Caco-2 (cell line): ENCODE measurements at regions not wholly inside any gene's neighbourhood (a gene's known extent, or its start where the extent isn't known, plus 50 kb on each side); places are given as distances from the start of the nearest gene placed in this dataset.

Experiments
- BruUV-seq: library from RNA; stranded (reverse); fragments of 400-500 nt; replicated peaks from 2 replicates; lab custom pipeline; 2021; lab: Mats Ljungman, UMichigan
- CTCF ChIA-PET: fragments of 300-600 bp; sonication (Branson Sonifier 250); formaldehyde crosslinking; loops from one replicate; lab custom pipeline; 2022; ENCODE audit warnings: antibody characterized with exemption; lab: Charles Lee
- POLR2A ChIA-PET: fragments of 300-600 bp; sonication (Branson Sonifier 250); formaldehyde crosslinking; loops from one replicate; lab custom pipeline; 2022; ENCODE audit warnings: antibody characterized with exemption; lab: Charles Lee
- DNase-seq, 2 experiments: peaks; one replicate each; pipeline versions ENCODE4 v3.0.0 to v3.0.0-alpha.2; 2020 to 2022
- H3K27me3 ChIP-seq: replicated peaks from 2 replicates; pipeline ENCODE4 v1.6.0; 2011; ENCODE audit warnings: low read length; ENCODE audit not compliant: control insufficient read depth, insufficient read depth
- H3K36me3 ChIP-seq: 2 replicates; pipeline ENCODE4 v1.5.1; 2011; ENCODE audit warnings: low read length; ENCODE audit not compliant: control insufficient read depth, insufficient read depth
- H3K4me1 ChIP-seq: fragments of 250-450 bp; sonication (Bioruptor Pico); 2 replicates; pipeline ENCODE4 v1.5.1; 2020; ENCODE audit warnings: mild to moderate bottlenecking
- H3K4me3 ChIP-seq: 2 replicates; pipeline ENCODE4 v1.5.1; 2011; ENCODE audit warnings: low read depth, mild to moderate bottlenecking, control low read depth, low read length
- H3K9me3 ChIP-seq: fragments of 250-450 bp; sonication (Bioruptor Pico); 2 replicates; pipeline ENCODE4 v1.5.1; 2020; ENCODE audit warnings: mild to moderate bottlenecking, moderate library complexity
- H3K27ac Mint-ChIP-seq: one replicate; pipeline ENCODE4 v1.8.0; 2022; ENCODE audit warnings: mixed read lengths; ENCODE audit not compliant: unreplicated experiment
- H3K27me3 Mint-ChIP-seq: one replicate; pipeline ENCODE4 v1.8.0; 2022; ENCODE audit warnings: mixed read lengths; ENCODE audit not compliant: insufficient read depth, unreplicated experiment
- H3K36me3 Mint-ChIP-seq: one replicate; pipeline ENCODE4 v1.8.0; 2022; ENCODE audit warnings: mild to moderate bottlenecking, mixed read lengths; ENCODE audit not compliant: insufficient read depth, unreplicated experiment
- H3K4me1 Mint-ChIP-seq: one replicate; pipeline ENCODE4 v1.8.0; 2022; ENCODE audit warnings: low read depth, mixed read lengths; ENCODE audit not compliant: unreplicated experiment
- H3K4me3 Mint-ChIP-seq: one replicate; pipeline ENCODE4 v1.8.0; 2022; ENCODE audit warnings: mild to moderate bottlenecking, moderate library complexity, mixed read lengths; ENCODE audit not compliant: unreplicated experiment
- H3K9me3 Mint-ChIP-seq: one replicate; pipeline ENCODE4 v1.8.0; 2022; ENCODE audit warnings: mixed read lengths; ENCODE audit not compliant: unreplicated experiment
- intact Hi-C: fragments of 100-400 bp; cut with micrococcal nuclease; formaldehyde crosslinking; loops from one replicate; pipeline ENCODE4 v1.10.0; 2022; ENCODE audit not compliant: unreplicated experiment
- TF ChIP-seq, protein P1 (sequence below), 2 experiments: fragments of 200-600 bp in 1 of 2; IDR thresholded peaks; 1 replicate in 1 of 2; 2 replicates in 1 of 2; pipeline versions ENCODE4 v1.5.1 to v1.8.0; 2011 to 2022; ENCODE audit warnings: antibody characterized with exemption in 1 of 2, control low read depth in 1 of 2, inconsistent platforms in 1 of 2, low read depth in 1 of 2, low read length in 1 of 2, mild to moderate bottlenecking in 1 of 2, moderate library complexity in 1 of 2; ENCODE audit not compliant: insufficient read depth in 1 of 2, severe bottlenecking in 1 of 2, unreplicated experiment in 1 of 2

DNA sequence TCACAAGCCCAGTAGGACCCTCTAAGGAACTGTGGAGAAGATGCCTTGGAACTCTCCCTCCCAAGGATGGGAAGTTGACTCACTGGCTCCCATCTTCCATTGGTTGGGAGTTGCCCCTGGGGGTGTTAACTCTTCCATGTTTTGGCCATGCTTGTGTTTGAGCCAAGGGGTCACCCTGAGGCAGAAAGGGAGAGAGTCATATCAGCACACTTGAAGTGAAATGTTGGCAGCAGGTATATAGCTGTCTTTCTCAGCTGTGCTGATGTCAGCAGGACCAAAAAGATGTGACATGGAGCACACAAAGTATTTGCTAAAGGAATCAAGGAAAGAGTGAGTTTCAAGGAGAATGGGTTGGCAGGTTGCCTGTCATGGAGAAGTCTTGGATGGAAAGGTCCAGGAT is 359.4 kb downstream of the RPS24 start:
- POLR2A ChIA-PET, result no interaction called here
- Mint-ChIP-seq H3K36me3 (no peaks in the 10 kb centered on the region), H3K9me3 (no peaks in the 10 kb centered on the region), H3K4me1 (no peaks in the 10 kb centered on the region), H3K27ac (no peak overlapping the region), H3K27me3 (peaks cover 2% of the 10 kb centered on the region), H3K4me3 (no peak overlapping the region)
- Histone ChIP-seq H3K4me1 (no peaks in the 10 kb centered on the region), H3K4me3 (no peak overlapping the region), H3K27me3 (no peaks in the 10 kb centered on the region), H3K36me3 (no peaks in the 10 kb centered on the region), H3K9me3 (no peaks in the 10 kb centered on the region)
- CTCF ChIA-PET, result no interaction called here
- DNase-seq, result no peak
- intact Hi-C loops, result no loop called here
- BruUV-seq, result no TSS peak
- TF ChIP-seq, protein P1, sequence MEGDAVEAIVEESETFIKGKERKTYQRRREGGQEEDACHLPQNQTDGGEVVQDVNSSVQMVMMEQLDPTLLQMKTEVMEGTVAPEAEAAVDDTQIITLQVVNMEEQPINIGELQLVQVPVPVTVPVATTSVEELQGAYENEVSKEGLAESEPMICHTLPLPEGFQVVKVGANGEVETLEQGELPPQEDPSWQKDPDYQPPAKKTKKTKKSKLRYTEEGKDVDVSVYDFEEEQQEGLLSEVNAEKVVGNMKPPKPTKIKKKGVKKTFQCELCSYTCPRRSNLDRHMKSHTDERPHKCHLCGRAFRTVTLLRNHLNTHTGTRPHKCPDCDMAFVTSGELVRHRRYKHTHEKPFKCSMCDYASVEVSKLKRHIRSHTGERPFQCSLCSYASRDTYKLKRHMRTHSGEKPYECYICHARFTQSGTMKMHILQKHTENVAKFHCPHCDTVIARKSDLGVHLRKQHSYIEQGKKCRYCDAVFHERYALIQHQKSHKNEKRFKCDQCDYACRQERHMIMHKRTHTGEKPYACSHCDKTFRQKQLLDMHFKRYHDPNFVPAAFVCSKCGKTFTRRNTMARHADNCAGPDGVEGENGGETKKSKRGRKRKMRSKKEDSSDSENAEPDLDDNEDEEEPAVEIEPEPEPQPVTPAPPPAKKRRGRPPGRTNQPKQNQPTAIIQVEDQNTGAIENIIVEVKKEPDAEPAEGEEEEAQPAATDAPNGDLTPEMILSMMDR (IDR thresholded peaks at IDR 0.05; ENCODE audit: insufficient read depth in 1 of 2, low read depth in 1 of 2, low read length in 1 of 2, severe bottlenecking in 1 of 2, unreplicated experiment in 1 of 2), result no peak

- no peaks in the 10 kb centered on the region for H3K9me3 ChIP-seq
- CTCF ChIA-PET, result no interaction called here
- no peak overlapping the region for H3K27ac Mint-ChIP-seq
- no peak overlapping the region for H3K4me3 ChIP-seq
- no peaks in the 10 kb centered on the region for H3K27me3 Mint-ChIP-seq
- no peak for DNase-seq
- no peaks in the 10 kb centered on the region for H3K36me3 ChIP-seq
- intact Hi-C loops, result no loop called here
- TF ChIP-seq, protein P1 (IDR thresholded peaks at IDR 0.05; ENCODE audit: insufficient read depth in 1 of 2, low read depth in 1 of 2, low read length in 1 of 2, severe bottlenecking in 1 of 2, unreplicated experiment in 1 of 2), result no peak
- H3K36me3 Mint-ChIP-seq, result no peaks in the 10 kb centered on the region
- H3K27me3 ChIP-seq, result no peaks in the 10 kb centered on the region
- H3K4me3 Mint-ChIP-seq, result no peak overlapping the region
- no TSS peak for BruUV-seq
- H3K4me1 ChIP-seq, result no peaks in the 10 kb centered on the region
- H3K4me1 Mint-ChIP-seq, result no peaks in the 10 kb centered on the region
- POLR2A ChIA-PET, result no interaction called here
- H3K9me3 Mint-ChIP-seq, result no peaks in the 10 kb centered on the region
These were observed 360.4 kb downstream of the RPS24 start for GRCh38 chr10:78394047-78394446.

GRCh38 chr10:78395162-78395561 is 361.5 kb downstream of the RPS24 start:
- DNase-seq, result no peak
- Histone ChIP-seq H3K27me3 (no peaks in the 10 kb centered on the region), H3K9me3 (no peaks in the 10 kb centered on the region), H3K4me1 (no peaks in the 10 kb centered on the region), H3K36me3 (no peaks in the 10 kb centered on the region), H3K4me3 (no peak overlapping the region)
- ChIA-PET POLR2A (no interaction called here), CTCF (no interaction called here)
- intact Hi-C loops, result no loop called here
- TF ChIP-seq, protein P1 (IDR thresholded peaks at IDR 0.05; ENCODE audit: insufficient read depth in 1 of 2, low read depth in 1 of 2, low read length in 1 of 2, severe bottlenecking in 1 of 2, unreplicated experiment in 1 of 2), result no peak
- no peaks in the 10 kb centered on the region for H3K27me3 Mint-ChIP-seq
- H3K36me3 Mint-ChIP-seq, result no peaks in the 10 kb centered on the region
- H3K4me3 Mint-ChIP-seq, result no peak overlapping the region
- BruUV-seq, result no TSS peak
- H3K4me1 Mint-ChIP-seq, result no peaks in the 10 kb centered on the region
- no peak overlapping the region for H3K27ac Mint-ChIP-seq
- no peaks in the 10 kb centered on the region for H3K9me3 Mint-ChIP-seq
